HEK293 (cell line): ENCODE measurements at regions not wholly inside any gene's neighbourhood (a gene's known extent, or its start where the extent isn't known, plus 50 kb on each side); places are given as distances from the start of the nearest gene placed in this dataset.
A peak's percentile ranks its signal among the peaks of the same experiment; 100 is the strongest.

Source experiments
- CTCF ChIA-PET: fragments of 350-600 bp; formaldehyde crosslinking; extraction: SDS; loops from one replicate; lab custom pipeline; 2021; ENCODE audit warnings: antibody characterized with exemption; lab: Yijun Ruan, JAX
- POLR2A ChIA-PET: fragments of 300-600 bp; formaldehyde crosslinking; extraction: SDS; loops from one replicate; lab custom pipeline; 2020; ENCODE audit warnings: antibody characterized with exemption, inconsistent platforms; lab: Yijun Ruan, JAX
- H3K27ac ChIP-seq: fragments of 200-500 bp; sonication (Bioruptor generic); 2 replicates; pipeline ENCODE4 v1.5.1; 2014; ENCODE audit warnings: low read depth, low read length, control low read depth, inconsistent platforms; ENCODE audit errors: extremely low read depth
- H3K36me3 ChIP-seq, 2 experiments: fragments of 200-500 bp in 1 of 2; sonication (Bioruptor generic) in 1 of 2; 1 replicate in 1 of 2; 2 replicates in 1 of 2; pipeline ENCODE4 v1.5.1; 2014 to 2017; ENCODE audit warnings: inconsistent platforms in 2 of 2, low read length in 2 of 2; ENCODE audit not compliant: control insufficient read depth in 2 of 2, insufficient read depth in 1 of 2
- H3K4me1 ChIP-seq: fragments of 200-500 bp; sonication (Bioruptor generic); 2 replicates; pipeline ENCODE4 v1.5.1; 2014; ENCODE audit warnings: mild to moderate bottlenecking, low read length, inconsistent platforms; ENCODE audit not compliant: control insufficient read depth, insufficient read depth
- H3K4me3 ChIP-seq: 2 replicates; pipeline ENCODE4 v1.5.1; 2011; ENCODE audit warnings: low read depth, mild to moderate bottlenecking, control low read depth, low read length, moderate library complexity
- H3K9me3 ChIP-seq: fragments of 200-500 bp; sonication (Bioruptor generic); 2 replicates; pipeline ENCODE4 v1.5.1; 2014; ENCODE audit warnings: low read depth, low read length, inconsistent platforms; ENCODE audit not compliant: control insufficient read depth, insufficient read depth
- KLF1 ChIP-seq: fragments of 450-650 bp; formaldehyde crosslinking; IDR thresholded peaks from 2 replicates; pipeline ENCODE4 v1.5.1; 2016; ENCODE audit warnings: missing biosample characterization, missing genetic modification characterization
- KLF16 ChIP-seq: fragments of 450-650 bp; formaldehyde crosslinking; IDR thresholded peaks from 2 replicates; pipeline ENCODE4 v1.5.1; 2017; ENCODE audit warnings: missing biosample characterization, missing genetic modification characterization
- RBAK ChIP-seq: fragments of 450-650 bp; formaldehyde crosslinking; IDR thresholded peaks from 2 replicates; pipeline ENCODE4 v1.5.1; 2016; ENCODE audit warnings: missing biosample characterization, missing genetic modification characterization
- SCRT1 ChIP-seq: fragments of 450-650 bp; formaldehyde crosslinking; IDR thresholded peaks from 2 replicates; pipeline ENCODE4 v1.5.1; 2016; ENCODE audit warnings: missing biosample characterization, missing genetic modification characterization, borderline replicate concordance
- ZBTB44 ChIP-seq: fragments of 450-650 bp; IDR thresholded peaks from 2 replicates; pipeline ENCODE4 v1.5.1; 2018; ENCODE audit warnings: missing biosample characterization, mild to moderate bottlenecking, missing genetic modification characterization
- ZNF157 ChIP-seq: fragments of 450-650 bp; formaldehyde crosslinking; IDR thresholded peaks from 2 replicates; pipeline ENCODE4 v1.5.1; 2016; ENCODE audit warnings: missing biosample characterization, missing genetic modification characterization
- ZNF221 ChIP-seq: fragments of 450-650 bp; formaldehyde crosslinking; IDR thresholded peaks from 2 replicates; pipeline ENCODE4 v1.5.1; 2017; ENCODE audit warnings: missing biosample characterization, missing genetic modification characterization, borderline replicate concordance
- ZNF23 ChIP-seq: fragments of 450-650 bp; formaldehyde crosslinking; IDR thresholded peaks from 2 replicates; pipeline ENCODE4 v1.5.1; 2016; ENCODE audit warnings: missing biosample characterization, missing genetic modification characterization, borderline replicate concordance
- ZNF48 ChIP-seq: fragments of 450-650 bp; formaldehyde crosslinking; IDR thresholded peaks from 2 replicates; pipeline ENCODE4 v1.5.1; 2016; ENCODE audit warnings: missing biosample characterization, missing genetic modification characterization
- ZNF501 ChIP-seq: fragments of 450-650 bp; formaldehyde crosslinking; IDR thresholded peaks from 2 replicates; pipeline ENCODE4 v1.5.1; 2016; ENCODE audit warnings: missing biosample characterization, missing genetic modification characterization
- ZNF510 ChIP-seq: fragments of 450-650 bp; formaldehyde crosslinking; IDR thresholded peaks from 2 replicates; pipeline ENCODE4 v1.5.1; 2018; ENCODE audit warnings: mild to moderate bottlenecking, missing genetic modification characterization, missing biosample characterization; ENCODE audit not compliant: insufficient replicate concordance
- ZNF658 ChIP-seq: fragments of 450-650 bp; formaldehyde crosslinking; IDR thresholded peaks from 2 replicates; pipeline ENCODE4; 2016; ENCODE audit warnings: missing biosample characterization, missing genetic modification characterization
- ZNF785 ChIP-seq: fragments of 450-650 bp; formaldehyde crosslinking; IDR thresholded peaks from 2 replicates; pipeline ENCODE4 v1.5.1; 2016; ENCODE audit warnings: missing biosample characterization, missing genetic modification characterization
- ZNF837 ChIP-seq: fragments of 450-650 bp; formaldehyde crosslinking; IDR thresholded peaks from 2 replicates; pipeline ENCODE4 v1.5.1; 2016; ENCODE audit warnings: missing biosample characterization, missing genetic modification characterization
- TF ChIP-seq, protein P1 (sequence below): fragments of 450-650 bp; formaldehyde crosslinking; IDR thresholded peaks from 2 replicates; pipeline ENCODE4 v1.5.1; 2016; ENCODE audit warnings: missing biosample characterization, missing genetic modification characterization
- TF ChIP-seq, protein P2 (sequence below): fragments of 450-650 bp; formaldehyde crosslinking; IDR thresholded peaks from 2 replicates; pipeline ENCODE4 v1.5.1; 2017; ENCODE audit warnings: missing biosample characterization, missing genetic modification characterization
- TF ChIP-seq, protein P3 (sequence below): fragments of 450-650 bp; formaldehyde crosslinking; IDR thresholded peaks from 2 replicates; pipeline ENCODE4 v1.5.1; 2017; ENCODE audit warnings: missing biosample characterization, missing genetic modification characterization

GRCh38 chr7:55285665-55286064, 79.5 kb upstream of the LANCL2 start:
- H3K4me3 ChIP-seq, result no peak overlapping the region
- no peak for TF ChIP-seq ZNF23 (tag by site-specific recombination)
- TF ChIP-seq ZNF157, result peak; percentile 90
- TF ChIP-seq KLF16 (tag by site-specific recombination), result no peak
- TF ChIP-seq, all 188 proteins: peak for 1
- ChIA-PET CTCF (no interaction called here), POLR2A (no interaction called here)
- Histone ChIP-seq H3K9me3 (no peaks in the 10 kb centered on the region), H3K36me3 (no peaks in the 10 kb centered on the region), H3K4me1 (no peaks in the 10 kb centered on the region), H3K27ac (no peak overlapping the region)

DNA sequence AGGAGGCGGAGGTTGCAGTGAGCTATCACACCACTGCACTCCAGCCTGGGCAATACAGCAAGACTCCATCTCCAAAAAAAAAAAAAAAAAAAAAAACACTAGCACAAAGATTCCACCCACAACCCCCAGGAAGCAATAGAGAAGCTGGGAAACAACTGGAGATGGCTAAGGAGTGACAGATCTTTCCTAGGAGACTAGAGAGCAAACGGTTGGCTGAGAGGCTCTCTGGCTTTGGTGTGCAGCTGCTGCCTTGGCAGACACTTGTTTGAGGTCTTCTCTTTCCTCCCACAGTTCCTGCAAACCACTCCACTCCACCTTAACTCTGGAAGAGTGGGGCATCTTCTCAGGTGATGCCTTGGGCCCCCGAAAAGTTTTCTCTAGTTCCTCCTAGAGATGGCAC, 78.5 kb upstream of the LANCL2 start:
- POLR2A ChIA-PET, result no interaction called here
- H3K27ac ChIP-seq, result no peak overlapping the region
- TF ChIP-seq ZNF510 (tag by site-specific recombination) (no peak), ZNF658 (tag by site-specific recombination) (no peak), ZNF785 (tag by site-specific recombination) (no peak), RBAK (tag by site-specific recombination) (no peak)
- TF ChIP-seq, all 188 proteins: peak for 0
- Histone ChIP-seq H3K9me3 (no peaks in the 10 kb centered on the region), H3K4me1 (no peaks in the 10 kb centered on the region), H3K36me3 (no peaks in the 10 kb centered on the region), H3K4me3 (no peak overlapping the region)
- CTCF ChIA-PET, result interaction anchor here (0.6 to 1.0 kb wide), 2 partner anchors 355 to 513 kb away, joined by 3 to 4 read pairs; no protein-coding TSS in a partner anchor

DNA sequence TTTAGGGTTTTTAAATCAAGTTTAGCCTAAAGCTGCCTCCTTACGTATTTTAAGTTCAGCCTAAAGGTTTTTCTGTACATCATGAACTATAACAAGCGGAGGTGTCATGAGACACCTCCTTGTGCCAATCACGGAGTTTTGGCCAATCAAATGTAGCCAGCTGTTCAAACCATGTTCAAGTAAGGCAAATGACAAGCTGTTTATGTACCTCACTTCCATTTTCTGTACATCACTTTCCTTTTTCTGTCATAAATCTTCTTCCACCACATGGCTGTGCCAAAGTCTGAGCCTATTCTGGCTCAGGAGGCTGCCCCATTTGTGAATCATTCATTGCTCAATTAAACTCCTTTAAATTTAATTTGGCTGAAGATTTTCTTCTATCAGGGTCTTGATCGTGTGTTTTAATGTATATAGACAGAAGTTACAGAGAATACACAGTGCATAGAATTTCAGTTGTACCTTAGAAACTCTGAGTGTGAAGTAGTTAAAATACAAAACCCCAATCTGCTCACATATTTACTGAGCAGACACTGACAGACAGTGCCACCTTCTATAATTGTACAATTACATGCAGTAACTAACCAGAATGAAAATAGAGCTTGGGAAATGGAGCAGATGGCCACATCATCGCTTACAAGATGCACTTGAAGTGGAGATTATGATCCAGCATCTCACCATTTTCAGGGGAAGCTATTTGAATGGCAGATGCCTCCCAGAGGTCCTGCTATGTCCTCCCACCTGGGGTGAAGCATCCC, 76.9 kb upstream of the LANCL2 start:
- CTCF ChIA-PET, result interaction anchor here (0.5 to 1.1 kb wide), 5 partner anchors 8 to 716 kb away, joined by 3 to 6 read pairs (median 3); no protein-coding TSS in a partner anchor
- POLR2A ChIA-PET, result interaction anchor here (1.5 kb wide), 1 partner anchor 78 kb away, joined by 4 read pairs; no protein-coding TSS in a partner anchor

More for the DNA sequence above, 76.9 kb upstream of the LANCL2 start:
- TF ChIP-seq SCRT1 (tag by site-specific recombination), result no peak
- TF ChIP-seq, protein P1, sequence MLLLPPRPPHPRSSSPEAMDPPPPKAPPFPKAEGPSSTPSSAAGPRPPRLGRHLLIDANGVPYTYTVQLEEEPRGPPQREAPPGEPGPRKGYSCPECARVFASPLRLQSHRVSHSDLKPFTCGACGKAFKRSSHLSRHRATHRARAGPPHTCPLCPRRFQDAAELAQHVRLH (tag by site-specific recombination), result no peak
- TF ChIP-seq, protein P2, sequence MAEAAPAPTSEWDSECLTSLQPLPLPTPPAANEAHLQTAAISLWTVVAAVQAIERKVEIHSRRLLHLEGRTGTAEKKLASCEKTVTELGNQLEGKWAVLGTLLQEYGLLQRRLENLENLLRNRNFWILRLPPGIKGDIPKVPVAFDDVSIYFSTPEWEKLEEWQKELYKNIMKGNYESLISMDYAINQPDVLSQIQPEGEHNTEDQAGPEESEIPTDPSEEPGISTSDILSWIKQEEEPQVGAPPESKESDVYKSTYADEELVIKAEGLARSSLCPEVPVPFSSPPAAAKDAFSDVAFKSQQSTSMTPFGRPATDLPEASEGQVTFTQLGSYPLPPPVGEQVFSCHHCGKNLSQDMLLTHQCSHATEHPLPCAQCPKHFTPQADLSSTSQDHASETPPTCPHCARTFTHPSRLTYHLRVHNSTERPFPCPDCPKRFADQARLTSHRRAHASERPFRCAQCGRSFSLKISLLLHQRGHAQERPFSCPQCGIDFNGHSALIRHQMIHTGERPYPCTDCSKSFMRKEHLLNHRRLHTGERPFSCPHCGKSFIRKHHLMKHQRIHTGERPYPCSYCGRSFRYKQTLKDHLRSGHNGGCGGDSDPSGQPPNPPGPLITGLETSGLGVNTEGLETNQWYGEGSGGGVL (tag by site-specific recombination), result no peak
- TF ChIP-seq, protein P3, sequence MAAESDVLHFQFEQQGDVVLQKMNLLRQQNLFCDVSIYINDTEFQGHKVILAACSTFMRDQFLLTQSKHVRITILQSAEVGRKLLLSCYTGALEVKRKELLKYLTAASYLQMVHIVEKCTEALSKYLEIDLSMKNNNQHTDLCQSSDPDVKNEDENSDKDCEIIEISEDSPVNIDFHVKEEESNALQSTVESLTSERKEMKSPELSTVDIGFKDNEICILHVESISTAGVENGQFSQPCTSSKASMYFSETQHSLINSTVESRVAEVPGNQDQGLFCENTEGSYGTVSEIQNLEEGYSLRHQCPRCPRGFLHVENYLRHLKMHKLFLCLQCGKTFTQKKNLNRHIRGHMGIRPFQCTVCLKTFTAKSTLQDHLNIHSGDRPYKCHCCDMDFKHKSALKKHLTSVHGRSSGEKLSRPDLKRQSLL (tag by site-specific recombination), result no peak
- no peak for TF ChIP-seq KLF1
- TF ChIP-seq ZNF221 (tag by site-specific recombination), result no peak
- TF ChIP-seq ZBTB44 (tag by site-specific recombination), result no peak
- TF ChIP-seq ZNF48, result no peak
- no peak for TF ChIP-seq ZNF837 (tag by site-specific recombination)
- TF ChIP-seq ZNF501, result no peak
- no peaks in the 10 kb centered on the region for H3K9me3 ChIP-seq
- no peaks in the 10 kb centered on the region for H3K36me3 ChIP-seq
- no peak overlapping the region for H3K4me3 ChIP-seq
- H3K27ac ChIP-seq, result no peak overlapping the region
- no peaks in the 10 kb centered on the region for H3K4me1 ChIP-seq
